ENCODE measurements at regions not wholly inside any gene's neighbourhood (a gene's known extent, or its start where the extent isn't known, plus 50 kb on each side); places are given as distances from the start of the nearest gene placed in this dataset.

GRCh38 chr7:66467887-66468286 is 160.8 kb upstream of the KCTD7 start:
- TF ChIP-seq POLR2A (IDR thresholded peaks at IDR 0.05) (no peak), CTCF (IDR thresholded peaks at IDR 0.05) (no peak), POLR2AphosphoS5 (IDR thresholded peaks at IDR 0.05) (no peak), EP300 (IDR thresholded peaks at IDR 0.05) (no peak)
